ENCODE measurements at regions not wholly inside any gene's neighbourhood (a gene's known extent, or its start where the extent isn't known, plus 50 kb on each side); places are given as distances from the start of the nearest gene placed in this dataset.

DNA sequence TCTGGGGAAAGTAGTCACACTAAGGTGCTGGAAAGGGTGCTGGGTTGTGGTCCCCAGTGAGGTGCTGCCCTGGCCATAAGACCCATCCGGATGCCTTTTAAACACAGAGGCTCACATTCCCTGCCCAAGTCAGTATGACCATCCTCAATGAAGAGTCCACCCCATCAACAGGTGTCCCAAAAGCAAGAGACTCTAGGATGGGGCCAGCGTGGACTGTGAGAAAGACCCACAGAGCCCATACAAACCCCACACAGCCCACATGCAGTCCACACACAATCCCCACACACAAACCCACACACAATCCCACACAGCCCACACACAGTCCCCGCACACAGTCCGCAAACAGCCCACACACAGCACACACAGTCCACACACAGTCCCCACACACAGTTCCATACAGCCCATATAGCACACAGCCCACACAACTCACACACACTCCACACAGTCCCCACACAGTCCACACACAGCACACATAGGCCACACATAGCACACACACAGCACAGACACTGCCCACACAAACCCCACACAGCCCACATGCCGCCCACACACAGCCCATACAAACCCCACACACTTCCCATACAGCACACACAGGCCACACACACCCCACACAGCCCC is 241.4 kb upstream of the SALL3 start:
- H3K4me3 ChIP-seq (ENCODE audit: low read length): no peak overlapping the region
- H4K20me1 ChIP-seq (ENCODE audit: insufficient read depth, low read length): no peaks in the 10 kb centered on the region
- no peaks in the 10 kb centered on the region for H3K79me2 ChIP-seq (ENCODE audit: low read length)
- no peak overlapping the region for H2AFZ ChIP-seq (ENCODE audit: low read depth, low read length)
- no peaks in the 10 kb centered on the region for H3K27me3 ChIP-seq (ENCODE audit: low read depth, low read length)
- H3K4me1 ChIP-seq (ENCODE audit: low read length): no peaks in the 10 kb centered on the region
- H3K4me2 ChIP-seq (ENCODE audit: low read length): no peak overlapping the region
- TF ChIP-seq EZH2phosphoT487 (IDR thresholded peaks at IDR 0.05; ENCODE audit: low read depth): no peak
- TF ChIP-seq, protein P1, sequence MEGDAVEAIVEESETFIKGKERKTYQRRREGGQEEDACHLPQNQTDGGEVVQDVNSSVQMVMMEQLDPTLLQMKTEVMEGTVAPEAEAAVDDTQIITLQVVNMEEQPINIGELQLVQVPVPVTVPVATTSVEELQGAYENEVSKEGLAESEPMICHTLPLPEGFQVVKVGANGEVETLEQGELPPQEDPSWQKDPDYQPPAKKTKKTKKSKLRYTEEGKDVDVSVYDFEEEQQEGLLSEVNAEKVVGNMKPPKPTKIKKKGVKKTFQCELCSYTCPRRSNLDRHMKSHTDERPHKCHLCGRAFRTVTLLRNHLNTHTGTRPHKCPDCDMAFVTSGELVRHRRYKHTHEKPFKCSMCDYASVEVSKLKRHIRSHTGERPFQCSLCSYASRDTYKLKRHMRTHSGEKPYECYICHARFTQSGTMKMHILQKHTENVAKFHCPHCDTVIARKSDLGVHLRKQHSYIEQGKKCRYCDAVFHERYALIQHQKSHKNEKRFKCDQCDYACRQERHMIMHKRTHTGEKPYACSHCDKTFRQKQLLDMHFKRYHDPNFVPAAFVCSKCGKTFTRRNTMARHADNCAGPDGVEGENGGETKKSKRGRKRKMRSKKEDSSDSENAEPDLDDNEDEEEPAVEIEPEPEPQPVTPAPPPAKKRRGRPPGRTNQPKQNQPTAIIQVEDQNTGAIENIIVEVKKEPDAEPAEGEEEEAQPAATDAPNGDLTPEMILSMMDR (IDR thresholded peaks at IDR 0.05; ENCODE audit: low read depth, low read length): no peak
- H3K27ac ChIP-seq (ENCODE audit: low read length): no peak overlapping the region
- no peaks in the 10 kb centered on the region for H3K9me3 ChIP-seq (ENCODE audit: insufficient read depth, low read length)
- no peaks in the 10 kb centered on the region for H3K36me3 ChIP-seq (replicated peaks; ENCODE audit: low read depth, low read length)
- no peak overlapping the region for H3K9ac ChIP-seq (ENCODE audit: low read length)

- no peaks in the 10 kb centered on the region for H3K9me3 ChIP-seq (ENCODE audit: insufficient read depth, low read length)
- no peak overlapping the region for H3K9ac ChIP-seq (ENCODE audit: low read length)
- no peak for TF ChIP-seq EZH2phosphoT487 (IDR thresholded peaks at IDR 0.05; ENCODE audit: low read depth)
- TF ChIP-seq, protein P1 (IDR thresholded peaks at IDR 0.05; ENCODE audit: low read depth, low read length): no peak
- H3K79me2 ChIP-seq (ENCODE audit: low read length): no peaks in the 10 kb centered on the region
- H3K27ac ChIP-seq (ENCODE audit: low read length): no peak overlapping the region
- H3K4me1 ChIP-seq (ENCODE audit: low read length): no peaks in the 10 kb centered on the region
- no peak overlapping the region for H3K4me2 ChIP-seq (ENCODE audit: low read length)
- no peak overlapping the region for H2AFZ ChIP-seq (ENCODE audit: low read depth, low read length)
- no peaks in the 10 kb centered on the region for H4K20me1 ChIP-seq (ENCODE audit: insufficient read depth, low read length)
- no peaks in the 10 kb centered on the region for H3K36me3 ChIP-seq (replicated peaks; ENCODE audit: low read depth, low read length)
- no peaks in the 10 kb centered on the region for H3K27me3 ChIP-seq (ENCODE audit: low read depth, low read length)
- no peak overlapping the region for H3K4me3 ChIP-seq (ENCODE audit: low read length)
These were observed 240.5 kb upstream of the SALL3 start for GRCh38 chr18:78739115-78739514.

DNA sequence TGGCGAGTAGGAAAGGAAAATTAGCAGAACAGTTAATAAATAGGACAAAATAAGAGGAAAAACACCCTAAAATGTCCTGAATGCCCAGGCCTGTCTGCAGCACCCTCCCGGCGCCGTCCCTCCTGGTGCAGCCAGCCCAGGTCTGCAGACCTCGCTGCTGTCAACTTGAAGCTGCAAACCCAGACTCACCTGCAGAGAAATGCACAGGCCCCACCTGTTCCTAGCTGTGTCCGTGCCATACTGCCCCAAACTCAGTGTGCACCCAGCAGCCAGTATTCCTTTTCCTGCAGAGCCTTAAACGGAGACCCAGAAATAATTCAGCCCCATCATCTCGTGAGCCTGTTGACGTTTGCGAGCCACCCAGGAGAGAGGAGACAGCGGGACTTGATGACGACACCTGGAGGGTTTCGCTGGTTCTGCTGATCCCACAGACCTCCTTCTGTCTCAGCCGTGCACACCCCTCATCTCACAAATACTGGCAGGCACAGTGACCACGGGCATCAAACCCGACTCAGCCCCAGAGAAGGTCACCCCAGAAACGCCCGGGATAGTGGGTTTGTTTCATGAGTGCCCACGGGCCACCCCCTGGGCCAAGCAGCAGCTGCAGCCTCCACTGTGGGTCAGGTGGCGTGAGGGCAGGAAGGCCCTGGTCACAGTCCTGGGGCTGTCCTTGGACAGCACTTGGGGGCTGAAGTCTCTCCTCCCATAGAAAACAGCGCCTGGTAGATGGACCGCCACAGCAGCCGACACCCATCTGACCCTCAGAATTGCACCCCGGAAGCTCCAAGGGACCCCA is 239.5 kb upstream of the SALL3 start:
- Histone ChIP-seq H3K36me3 (replicated peaks; ENCODE audit: low read depth, low read length) (no peaks in the 10 kb centered on the region), H3K9me3 (ENCODE audit: insufficient read depth, low read length) (no peaks in the 10 kb centered on the region), H3K4me2 (ENCODE audit: low read length) (no peak overlapping the region), H3K9ac (ENCODE audit: low read length) (no peak overlapping the region), H2AFZ (ENCODE audit: low read depth, low read length) (no peak overlapping the region), H3K27ac (ENCODE audit: low read length) (no peak overlapping the region), H4K20me1 (ENCODE audit: insufficient read depth, low read length) (no peaks in the 10 kb centered on the region), H3K27me3 (ENCODE audit: low read depth, low read length) (no peaks in the 10 kb centered on the region), H3K4me3 (ENCODE audit: low read length) (no peak overlapping the region), H3K79me2 (ENCODE audit: low read length) (no peaks in the 10 kb centered on the region), H3K4me1 (ENCODE audit: low read length) (no peaks in the 10 kb centered on the region)
- TF ChIP-seq, protein P1 (IDR thresholded peaks at IDR 0.05; ENCODE audit: low read depth, low read length): no peak
- TF ChIP-seq EZH2phosphoT487 (IDR thresholded peaks at IDR 0.05; ENCODE audit: low read depth): no peak

DNA sequence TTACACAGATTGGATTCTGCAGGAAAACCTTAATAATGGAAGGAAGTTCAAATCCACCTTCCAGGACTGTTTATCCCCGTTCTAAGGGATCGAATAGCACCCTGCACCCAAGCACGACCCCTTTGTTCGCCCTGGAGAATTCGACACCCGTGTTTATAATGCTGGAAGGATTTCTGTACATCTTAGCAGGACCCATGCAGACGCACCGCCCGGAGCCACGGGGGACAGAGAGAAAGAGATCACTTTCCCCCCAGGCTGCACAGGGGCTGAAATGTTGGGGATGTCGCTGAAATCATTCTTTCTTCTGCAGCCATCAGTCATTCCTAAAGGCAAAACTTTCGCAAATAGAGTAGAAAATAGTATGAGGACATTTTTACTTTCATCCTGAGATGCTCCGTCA is 238.7 kb upstream of the SALL3 start:
- Histone ChIP-seq H3K4me3 (ENCODE audit: low read length) (no peak overlapping the region), H3K9ac (ENCODE audit: low read length) (no peak overlapping the region), H3K9me3 (ENCODE audit: insufficient read depth, low read length) (no peaks in the 10 kb centered on the region), H2AFZ (ENCODE audit: low read depth, low read length) (no peak overlapping the region), H3K36me3 (replicated peaks; ENCODE audit: low read depth, low read length) (no peaks in the 10 kb centered on the region), H3K4me1 (ENCODE audit: low read length) (no peaks in the 10 kb centered on the region), H3K27me3 (ENCODE audit: low read depth, low read length) (no peaks in the 10 kb centered on the region), H4K20me1 (ENCODE audit: insufficient read depth, low read length) (no peaks in the 10 kb centered on the region), H3K4me2 (ENCODE audit: low read length) (no peak overlapping the region), H3K27ac (ENCODE audit: low read length) (no peak overlapping the region), H3K79me2 (ENCODE audit: low read length) (no peaks in the 10 kb centered on the region)
- TF ChIP-seq EZH2phosphoT487 (IDR thresholded peaks at IDR 0.05; ENCODE audit: low read depth): no peak
- TF ChIP-seq, protein P1 (IDR thresholded peaks at IDR 0.05; ENCODE audit: low read depth, low read length): no peak
